ENCODE measurements at regions not wholly inside any gene's neighbourhood (a gene's known extent, or its start where the extent isn't known, plus 50 kb on each side); places are given as distances from the start of the nearest gene placed in this dataset.
A peak's percentile ranks its signal among the peaks of the same experiment; 100 is the strongest.
"Not testable (repeated sequence)": the region's sequence is repeated elsewhere in the genome, so short reads cannot be mapped to it uniquely, and the experiment has no call there.

DNA sequence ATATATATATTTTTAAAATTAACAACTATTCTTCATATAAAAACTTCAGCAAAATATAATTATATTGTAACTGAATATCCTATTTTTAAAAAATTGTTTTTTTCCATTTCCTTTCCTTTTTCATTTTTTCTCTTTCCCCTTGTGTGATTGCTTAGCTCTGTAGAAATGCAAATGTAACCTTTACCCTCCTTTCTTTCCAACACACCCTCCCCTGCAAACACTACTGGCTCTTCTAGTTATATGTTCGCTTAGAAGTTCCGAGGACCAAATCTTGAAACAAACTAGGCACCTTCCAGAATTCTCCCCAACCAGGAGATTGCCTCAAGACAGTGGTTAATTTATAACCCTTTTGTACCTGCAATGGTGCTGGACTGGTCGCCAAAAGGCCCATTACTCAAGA, 1980.0 kb upstream of the CDH6 start:
- no peak for DNase-seq

DNA sequence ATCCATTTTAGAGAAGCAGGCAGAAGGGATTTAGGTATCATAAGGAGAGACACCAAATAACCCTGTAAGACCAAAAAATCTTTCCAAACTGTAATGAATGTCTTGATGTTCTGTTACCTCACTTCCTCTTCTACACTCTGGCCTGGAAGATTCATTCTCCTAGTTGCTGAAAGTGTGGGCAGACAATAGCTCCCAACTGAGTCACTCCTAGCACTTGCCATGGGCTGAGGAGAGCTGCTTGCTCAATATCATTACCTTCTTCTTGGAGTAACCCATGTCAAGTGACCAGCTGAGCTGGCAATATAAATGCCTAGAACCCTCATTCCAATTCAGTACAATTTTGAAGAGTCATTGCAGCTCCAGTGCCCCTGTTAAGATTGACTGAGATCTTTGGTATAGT, 1985.5 kb upstream of the CDH6 start:
- no peak for DNase-seq

DNA sequence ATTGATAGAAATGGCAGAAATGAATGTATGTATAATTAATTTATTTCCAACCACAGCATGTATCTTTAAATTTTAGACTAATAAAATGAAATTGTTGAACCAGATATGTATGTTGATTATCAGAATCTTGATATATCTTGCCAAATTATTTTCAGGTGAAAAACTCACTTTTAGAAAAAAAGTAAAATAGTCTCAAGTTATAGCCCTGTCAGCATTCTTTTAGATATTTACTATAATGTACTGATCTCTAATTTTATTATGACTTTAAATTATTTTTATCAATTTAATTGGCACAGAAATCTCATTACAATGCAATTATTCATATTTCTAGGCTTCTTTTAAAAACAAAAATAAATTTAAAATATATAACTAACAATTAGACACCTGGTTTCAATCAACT, 1990.4 kb upstream of the CDH6 start:
- DNase-seq, result no peak

DNA sequence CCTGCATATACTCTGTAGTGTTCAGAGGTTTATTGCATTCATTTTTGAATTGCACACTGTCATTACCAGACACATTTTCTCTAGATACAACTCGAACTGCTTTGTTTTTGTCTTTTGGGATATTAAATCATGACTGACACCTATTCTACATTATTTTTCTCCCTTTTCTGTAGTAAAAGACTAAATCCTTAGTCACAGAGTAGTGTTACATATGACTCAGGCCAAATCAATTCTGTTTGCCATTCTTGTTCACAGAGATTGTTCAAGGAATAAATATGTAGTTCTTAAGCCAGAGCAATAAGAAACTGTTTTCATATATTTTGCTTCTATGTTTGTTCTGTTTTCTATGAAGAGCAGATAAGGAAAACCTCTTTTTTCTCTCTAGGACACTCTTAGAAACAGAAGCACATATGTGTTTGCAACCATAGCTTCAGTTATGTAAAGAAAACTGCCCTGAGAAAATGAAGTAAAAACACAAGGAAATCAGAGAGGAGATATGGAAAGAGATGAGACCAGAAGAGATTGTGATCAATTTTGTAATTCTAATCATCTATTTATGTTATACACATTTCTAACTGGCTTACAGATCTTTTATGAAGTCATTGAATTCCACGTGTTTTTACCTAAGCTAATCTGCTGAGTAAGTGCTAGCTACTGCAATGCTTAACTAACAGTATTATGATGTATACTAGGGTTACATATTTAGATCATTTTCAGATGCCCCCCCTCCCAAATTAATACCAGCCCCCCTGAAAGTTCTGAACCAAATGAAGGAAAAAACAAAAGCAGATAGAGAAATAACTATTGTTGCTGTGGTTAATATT, 1995.6 kb upstream of the CDH6 start:
- DNase-seq, result peak; percentile 4

DNA sequence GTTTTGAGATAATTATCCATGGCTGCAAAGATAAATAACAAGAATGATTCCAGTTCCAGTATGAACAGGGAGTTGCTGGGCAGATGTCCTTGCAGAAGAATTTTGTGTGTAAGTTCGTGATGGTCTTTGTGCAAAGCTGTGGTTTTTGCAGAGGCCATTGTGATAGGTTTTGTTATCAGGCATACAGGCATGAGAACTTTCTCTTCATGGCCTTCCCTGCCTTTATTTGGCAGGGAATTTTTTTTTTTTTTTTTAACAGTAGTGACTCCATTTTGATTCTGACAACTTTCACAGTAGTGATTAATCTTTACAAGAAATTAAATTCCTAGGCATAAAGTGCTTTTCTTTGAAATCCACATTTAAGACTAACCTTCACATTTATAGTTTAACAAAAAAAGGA, 1999.5 kb upstream of the CDH6 start:
- DNase-seq, result no peak

DNA sequence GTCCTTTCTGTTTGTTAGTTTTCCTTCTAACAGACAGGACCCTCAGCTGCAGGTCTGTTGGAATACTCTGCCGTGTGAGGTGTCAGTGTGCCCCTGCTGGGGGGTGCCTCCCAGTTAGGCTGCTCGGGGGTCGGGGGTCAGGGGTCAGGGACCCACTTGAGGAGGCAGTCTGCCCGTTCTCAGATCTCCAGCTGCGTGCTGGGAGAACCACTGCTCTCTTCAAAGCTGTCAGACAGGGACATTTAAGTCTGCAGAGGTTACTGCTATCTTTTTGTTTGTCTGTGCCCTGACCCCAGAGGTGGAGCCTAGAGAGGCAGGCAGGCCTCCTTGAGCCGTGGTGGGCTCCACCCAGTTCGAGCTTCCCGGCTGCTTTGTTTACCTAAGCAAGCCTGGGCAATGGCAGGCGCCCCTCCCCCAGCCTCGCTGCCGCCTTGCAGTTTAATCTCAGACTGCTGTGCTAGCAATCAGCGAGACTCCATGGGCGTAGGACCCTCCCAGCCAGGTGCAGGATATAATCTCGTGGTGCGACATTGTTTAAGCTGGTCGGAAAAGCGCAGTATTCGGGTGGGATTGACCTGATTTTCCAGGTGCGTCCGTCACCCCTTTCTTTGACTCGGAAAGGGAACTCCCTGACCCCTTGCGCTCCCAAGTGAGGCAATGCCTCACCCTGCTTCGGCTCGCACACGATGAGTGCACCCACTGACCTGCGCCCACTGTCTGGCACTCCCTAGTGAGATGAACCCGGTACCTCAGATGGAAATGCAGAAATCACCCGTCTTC, 2002.0 kb upstream of the CDH6 start:
- not testable (repeated sequence) for DNase-seq

DNA sequence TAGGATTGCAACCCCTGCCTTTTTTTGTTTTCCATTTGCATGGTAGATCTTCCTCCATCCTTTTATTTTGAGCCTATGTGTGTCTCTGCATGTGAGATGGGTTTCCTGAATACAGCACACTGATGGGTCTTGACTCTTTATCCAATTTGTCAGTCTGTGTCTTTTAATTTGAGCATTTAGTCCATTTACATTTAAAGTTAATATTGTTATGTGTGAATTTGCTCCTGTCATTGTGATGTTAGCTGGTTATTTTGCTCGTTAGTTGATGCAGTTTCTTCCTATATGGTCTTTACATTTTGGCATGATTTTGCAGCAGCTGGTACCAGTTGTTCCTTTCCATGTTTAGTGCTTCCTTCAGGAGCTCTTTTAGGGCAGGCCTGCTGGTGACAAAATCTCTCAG, 2003.1 kb upstream of the CDH6 start:
- not testable (repeated sequence) for DNase-seq

DNA sequence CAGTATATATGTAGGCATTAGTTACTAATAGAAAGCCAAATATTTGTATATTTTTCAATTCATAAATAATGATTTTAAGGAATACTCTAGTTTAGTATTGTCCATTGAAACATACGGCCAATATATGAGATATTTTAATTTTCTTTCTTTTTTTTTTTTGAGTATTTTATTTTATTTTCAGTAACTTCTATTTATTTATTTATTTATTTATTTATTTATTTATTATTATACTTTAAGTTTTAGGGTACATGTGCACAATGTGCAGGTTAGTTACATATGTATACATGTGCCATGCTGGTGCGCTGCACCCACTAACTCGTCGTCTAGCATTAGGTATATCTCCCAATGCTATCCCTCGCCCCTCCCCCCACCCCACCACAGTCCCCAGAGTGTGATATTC, 2007.1 kb upstream of the CDH6 start:
- not testable (repeated sequence) for DNase-seq

DNA sequence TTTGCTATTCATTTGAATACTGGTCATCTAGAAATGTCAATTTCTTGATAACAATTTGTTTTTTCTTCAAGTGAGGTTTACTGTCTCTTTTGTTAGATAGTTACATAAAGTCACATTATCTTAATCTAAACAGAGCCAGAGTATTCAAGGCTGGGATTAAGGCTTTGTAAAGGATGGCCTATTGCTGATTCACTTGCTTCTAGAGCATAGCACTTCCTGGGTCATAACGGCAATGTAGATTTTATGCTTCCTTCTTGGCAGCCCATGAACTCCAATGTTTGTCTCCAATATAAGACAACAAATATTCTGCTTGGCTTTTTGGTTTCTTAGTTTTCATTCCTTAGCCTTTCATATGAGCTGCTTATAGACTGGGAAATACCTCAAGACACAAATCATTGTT, 2007.9 kb upstream of the CDH6 start:
- no peak for DNase-seq

DNA sequence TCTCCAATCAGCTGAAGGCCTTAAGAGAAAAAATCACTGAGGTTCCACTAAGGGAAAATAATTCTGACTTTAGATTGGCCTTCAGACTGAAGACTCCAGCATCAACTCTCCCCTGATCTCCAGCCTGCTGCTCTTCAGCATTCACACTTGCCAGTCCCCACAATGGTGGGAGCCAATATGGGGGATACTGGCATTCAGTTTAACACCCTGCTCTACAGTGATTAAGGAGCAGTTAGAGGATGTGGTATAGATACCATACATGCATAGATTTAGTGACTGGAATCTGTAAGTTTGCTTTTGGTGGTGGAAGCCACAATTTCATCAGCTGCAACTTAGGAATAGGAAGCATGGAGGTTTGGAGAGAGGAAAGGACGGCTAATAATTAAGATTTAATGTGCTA, 2017.7 kb upstream of the CDH6 start:
- DNase-seq, result no peak

DNA sequence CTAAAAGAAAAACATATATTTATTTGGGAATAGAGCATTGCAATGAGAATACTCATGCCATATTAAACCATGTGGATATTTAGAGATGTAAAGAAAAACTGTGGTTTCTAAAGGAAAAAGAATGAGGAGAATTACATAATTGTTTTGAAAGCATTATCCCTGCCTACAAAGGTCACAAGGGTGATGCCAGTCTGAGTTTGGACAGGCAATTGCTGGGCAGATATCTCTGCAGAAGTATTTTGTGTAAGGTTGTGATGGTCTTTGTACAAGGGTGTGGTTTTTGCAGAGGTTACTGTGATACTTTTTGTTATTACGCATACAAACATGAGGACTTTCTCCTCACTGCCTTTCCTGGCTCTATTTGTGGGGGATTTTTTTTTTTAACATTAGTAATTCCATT, 2022.9 kb upstream of the CDH6 start:
- DNase-seq, result no peak

DNA sequence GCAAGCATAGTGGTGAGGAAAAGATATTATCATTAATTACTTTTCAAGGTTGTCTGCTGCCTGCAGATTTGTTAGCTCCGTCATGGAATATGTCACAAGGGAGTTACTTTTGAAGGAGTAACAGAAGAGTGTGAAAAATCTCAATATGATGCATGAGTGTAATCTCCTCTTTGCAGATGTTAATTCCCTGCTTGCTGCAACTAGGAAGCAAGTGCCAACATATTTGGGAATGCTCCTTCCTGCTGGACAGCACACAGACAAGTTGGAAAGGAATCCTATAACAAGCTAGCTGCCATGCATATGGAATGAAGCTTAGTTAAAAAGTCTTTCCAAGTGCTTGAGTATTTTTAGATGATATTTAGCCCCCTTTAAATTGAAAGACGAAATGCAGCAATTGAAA, 2023.6 kb upstream of the CDH6 start:
- DNase-seq, result no peak

DNA sequence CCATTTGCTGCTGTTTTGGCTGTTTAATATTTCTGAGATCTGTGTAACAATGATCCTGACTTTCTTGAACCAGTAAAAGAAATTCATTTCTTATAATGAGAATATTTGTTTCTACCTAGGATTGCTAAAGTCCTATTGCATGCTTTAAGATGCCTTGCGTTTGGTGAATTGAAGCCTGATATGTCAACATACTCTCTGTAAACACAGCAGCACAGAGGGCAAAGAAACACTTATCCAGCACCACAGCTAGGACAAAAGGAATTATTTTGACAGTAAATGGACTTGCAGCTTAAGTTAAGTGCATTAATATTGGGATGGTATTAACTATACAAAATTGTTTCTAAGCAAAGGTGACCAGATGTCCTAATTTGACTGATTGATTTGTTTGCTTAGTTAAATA, 2031.2 kb upstream of the CDH6 start:
- no peak for DNase-seq

DNA sequence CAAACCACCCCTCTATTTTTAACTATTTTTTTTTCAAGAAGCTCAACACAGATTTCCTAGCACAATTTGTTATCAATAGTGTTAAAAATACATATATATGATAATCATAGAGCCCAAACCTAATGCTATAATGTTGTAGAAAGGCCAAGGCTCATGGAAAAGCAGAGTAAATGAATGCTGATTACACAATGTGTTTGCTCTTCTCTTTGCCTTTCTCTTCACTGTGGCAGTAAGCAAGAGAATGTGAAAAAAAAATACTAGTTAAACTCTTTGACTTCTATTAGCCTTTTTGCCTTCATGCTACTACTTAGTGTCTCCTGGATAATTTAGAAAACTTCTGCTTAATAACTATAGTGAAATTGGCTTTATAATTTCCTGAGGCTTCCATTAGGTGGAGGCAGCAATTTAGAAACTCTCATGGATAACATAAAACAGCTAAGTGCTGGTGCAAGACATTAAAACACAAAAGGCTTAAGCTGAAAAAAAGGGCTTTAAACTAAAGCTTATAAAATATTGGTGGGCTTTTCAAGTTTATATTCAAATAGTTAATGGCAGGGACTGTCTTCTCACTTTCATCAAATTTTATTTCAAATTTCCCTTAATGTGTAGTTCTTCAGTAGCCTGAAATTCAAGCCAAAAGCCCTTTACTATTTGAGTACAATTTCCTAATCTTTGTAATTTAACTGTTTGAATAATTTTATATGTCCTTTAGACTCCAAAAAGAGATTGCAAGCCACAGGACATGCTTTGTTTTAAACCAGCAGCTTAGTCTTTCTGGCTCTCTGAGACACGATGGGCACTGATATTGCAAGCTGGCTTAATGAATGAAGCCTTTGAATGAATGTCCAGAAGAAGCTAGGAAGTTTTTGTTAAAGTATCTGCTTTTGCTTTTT, 2031.8 kb upstream of the CDH6 start:
- no peak for DNase-seq

DNA sequence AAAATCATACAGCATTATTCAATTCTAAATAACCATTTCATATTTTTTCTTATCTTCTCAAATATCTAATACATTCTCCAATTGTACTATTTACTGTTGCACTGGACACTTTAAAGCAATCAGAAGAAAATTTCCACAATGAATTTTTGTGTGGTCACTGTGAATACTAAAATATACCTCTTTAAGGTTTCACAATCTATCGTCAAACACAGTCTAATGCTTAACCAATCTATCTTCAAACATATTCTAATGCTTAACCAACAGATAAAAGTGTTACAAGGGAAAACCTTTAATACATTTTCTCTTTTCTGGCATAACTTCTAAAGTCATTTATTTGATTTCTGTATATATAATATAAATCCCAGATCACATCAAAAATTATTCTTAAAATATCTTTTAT, 2035.5 kb upstream of the CDH6 start:
- DNase-seq, result no peak

DNA sequence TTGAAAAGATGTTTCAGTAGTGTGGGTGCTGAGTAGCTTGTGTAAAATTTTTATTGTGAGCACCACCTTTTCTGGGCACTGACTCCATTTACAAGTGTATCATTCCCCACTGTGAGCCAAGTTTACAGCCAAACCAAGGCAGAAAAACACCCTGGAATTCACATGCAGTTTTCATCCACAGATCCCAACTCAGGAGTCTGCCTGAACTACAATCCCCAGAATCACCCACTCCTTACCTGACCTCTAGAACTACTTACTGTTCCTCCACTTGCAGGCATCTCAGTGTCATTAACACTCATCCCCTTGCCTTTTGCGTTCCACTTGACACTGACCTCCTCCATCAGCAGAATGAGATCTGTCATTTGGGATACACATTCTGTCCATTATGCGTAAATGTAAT, 2042.6 kb upstream of the CDH6 start:
- DNase-seq, result no peak

DNA sequence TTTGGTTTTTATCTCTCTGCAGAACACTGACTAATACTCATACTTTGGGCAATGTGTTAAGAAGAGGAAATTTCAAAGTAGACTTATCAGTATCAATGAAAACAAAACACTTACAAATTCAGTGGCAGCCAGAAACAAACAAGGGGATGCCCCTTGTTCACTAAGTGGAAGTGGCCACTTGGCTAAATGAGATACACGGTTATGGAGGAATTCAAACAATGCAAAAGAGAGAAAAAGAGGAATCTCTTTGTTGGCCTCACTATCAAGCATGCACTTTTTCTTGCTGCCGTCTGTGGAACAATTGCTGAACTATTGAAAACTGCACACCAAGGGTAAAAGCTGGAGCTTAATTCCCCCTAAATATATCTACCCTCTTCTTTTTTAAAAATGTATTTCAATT, 2044.9 kb upstream of the CDH6 start:
- no peak for DNase-seq

DNA sequence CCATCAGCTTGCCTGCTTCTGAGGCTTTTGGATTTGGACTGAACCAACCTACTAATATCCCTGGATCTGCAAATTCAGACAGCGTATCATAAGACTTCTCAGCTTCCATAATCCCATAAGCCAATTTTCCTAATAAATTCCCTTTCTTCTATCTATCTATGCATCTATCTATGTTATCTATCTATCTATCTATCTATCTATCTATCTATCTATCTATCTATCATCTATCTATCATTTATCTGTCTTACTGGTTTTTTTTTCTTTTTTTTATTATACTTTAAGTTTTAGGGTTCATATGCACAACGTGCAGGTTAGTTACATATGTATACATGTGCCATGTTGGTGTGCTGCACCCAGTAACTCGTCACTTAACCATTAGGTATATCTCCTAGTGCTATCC, 2045.4 kb upstream of the CDH6 start:
- DNase-seq, result no peak

DNA sequence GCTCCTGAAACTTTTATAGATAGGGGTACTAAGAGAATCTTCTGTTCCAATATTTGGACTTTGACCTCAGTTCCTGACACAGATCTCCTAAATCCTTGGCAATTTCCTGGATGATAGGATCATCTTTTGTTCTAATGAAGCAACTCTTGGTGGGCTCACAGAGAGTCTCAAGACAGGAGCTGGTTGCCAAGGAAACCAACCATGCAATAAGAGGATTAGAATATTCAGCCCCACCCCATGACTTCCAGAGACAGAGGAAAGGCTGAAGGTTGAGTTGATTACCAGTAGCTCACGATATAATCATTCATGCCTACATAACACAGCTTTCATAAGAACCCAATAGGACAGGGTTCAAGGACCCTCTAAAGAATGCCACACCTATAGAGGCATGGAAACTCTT, 2050.2 kb upstream of the CDH6 start:
- no peak for DNase-seq

DNA sequence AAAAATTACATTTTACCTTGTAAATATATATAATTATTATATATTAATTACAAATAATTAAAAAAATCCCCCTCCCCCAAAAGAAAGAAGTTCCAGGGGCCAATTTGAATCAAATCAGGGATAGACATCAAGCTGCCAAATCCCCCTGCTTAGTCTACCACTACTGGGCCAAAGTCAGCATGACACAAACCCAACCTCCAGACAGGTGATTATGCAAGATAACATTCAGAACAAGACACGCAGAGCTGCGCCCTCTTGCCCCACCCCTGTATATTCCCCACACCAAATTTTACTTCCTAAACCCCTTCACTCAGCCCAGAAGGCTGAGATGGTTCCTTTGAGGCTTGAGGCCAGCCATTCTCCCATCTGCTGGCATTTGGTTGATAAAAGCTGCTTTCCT, 2059.1 kb upstream of the CDH6 start:
- DNase-seq, result no peak

DNA sequence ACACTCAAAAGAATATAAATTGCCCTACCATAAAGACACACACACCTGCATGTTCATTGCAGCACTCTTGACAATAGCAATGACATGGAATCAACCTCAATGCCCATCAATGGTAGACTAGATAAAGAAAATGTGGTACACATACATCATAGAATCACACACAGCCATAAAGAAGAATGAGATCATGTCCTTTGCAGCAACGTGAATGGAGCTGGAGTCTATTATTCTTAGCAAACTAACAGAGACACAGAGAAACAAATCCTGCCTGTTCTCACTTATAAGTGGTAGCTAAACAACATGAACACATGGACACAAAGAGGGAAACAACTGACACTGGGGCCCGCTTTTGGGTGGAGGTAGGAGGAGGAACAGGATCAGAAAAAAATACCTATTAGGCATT, 2062.2 kb upstream of the CDH6 start:
- no peak for DNase-seq

DNA sequence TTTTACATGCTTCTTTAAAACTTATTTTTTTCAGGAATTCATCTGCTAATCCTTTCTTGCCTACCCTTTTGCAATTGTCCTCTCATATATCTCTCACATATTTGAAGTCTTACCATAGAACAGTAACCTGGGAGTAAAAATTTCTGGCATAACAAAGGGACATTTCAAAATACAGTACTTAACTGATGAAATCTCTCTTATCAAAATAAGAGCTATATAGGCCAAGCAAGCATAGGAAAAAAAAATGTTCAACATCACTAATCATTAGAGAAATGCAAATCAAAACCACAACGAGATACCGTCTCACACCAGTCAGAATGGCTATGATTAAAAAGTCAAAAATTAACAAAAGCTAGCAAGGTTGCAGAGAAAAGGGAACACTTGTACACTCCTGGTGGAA, 2062.7 kb upstream of the CDH6 start:
- no peak for DNase-seq

DNA sequence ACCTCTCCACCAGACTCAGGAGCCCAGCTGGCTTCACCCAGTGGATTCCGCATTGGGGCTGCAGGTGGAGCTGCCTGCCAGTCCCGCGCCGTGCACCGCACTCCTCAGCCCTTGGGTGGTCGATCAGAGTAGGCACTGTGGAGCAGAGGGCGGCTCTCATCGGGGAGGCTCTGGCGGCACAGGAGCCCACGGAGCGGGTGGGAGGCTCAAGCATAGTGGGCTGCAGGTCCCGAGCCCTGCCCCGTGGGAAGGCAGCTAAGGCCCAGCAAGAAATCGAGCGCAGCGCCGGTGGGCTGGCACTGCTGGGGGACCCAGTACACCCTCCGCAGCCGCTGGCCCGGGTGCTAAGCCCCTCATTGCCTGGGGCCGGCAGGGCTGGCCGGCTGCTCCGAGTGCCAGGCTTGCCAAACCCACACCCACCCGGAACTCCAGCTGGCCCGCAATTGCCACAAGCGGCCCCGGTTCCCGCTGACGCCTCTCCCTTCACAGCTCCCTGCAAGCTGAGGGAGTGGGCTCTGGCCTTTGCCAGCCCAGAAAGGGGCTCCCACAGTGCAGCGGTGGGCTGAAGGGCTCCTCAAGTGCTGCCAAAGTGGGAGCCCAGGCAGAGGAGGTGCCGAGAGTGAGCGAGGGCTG, 2065.8 kb upstream of the CDH6 start:
- DNase-seq, result not testable (repeated sequence)

Data from fibroblast of upper back skin (primary cell).